Body of pancreas (tissue), 4 donors: ENCODE measurements at regions not wholly inside any gene's neighbourhood (a gene's known extent, or its start where the extent isn't known, plus 50 kb on each side); places are given as distances from the start of the nearest gene placed in this dataset.

Experiments used
- ATAC-seq: fragments of 150-250 bp; one replicate; pipeline ENCODE4 v1.9.1; 2016
- DNase-seq, 4 donors: peaks; one replicate each; pipeline ENCODE4 v3.0.0-alpha.2; 2019
- H3K27ac ChIP-seq, 4 donors: fragments of 200-600 bp; sonication (generic); 1 replicate in 3 of 4; 2 replicates in 1 of 4; pipeline versions ENCODE4 v1.5.1 to v1.6.1; 2016 to 2019; ENCODE audit warnings: mild to moderate bottlenecking in 1 of 4, mixed read lengths in 1 of 4, moderate library complexity in 1 of 4
- H3K27me3 ChIP-seq, 2 donors: fragments of 200-600 bp; sonication (generic); one replicate each; pipeline ENCODE4 v1.6.0; 2016; ENCODE audit warnings: mild to moderate bottlenecking in 1 of 2
- H3K36me3 ChIP-seq, 2 donors: fragments of 200-600 bp; sonication (generic); replicated peaks in 1 of 2; 2 replicates each; pipeline ENCODE4 v1.5.1; 2016; ENCODE audit warnings: low read depth in 2 of 2; ENCODE audit not compliant: insufficient read depth in 1 of 2
- H3K4me1 ChIP-seq: fragments of 200-600 bp; sonication (generic); one replicate; pipeline ENCODE4 v1.6.0; 2016
- H3K4me3 ChIP-seq, 2 donors: fragments of 200-600 bp; sonication (generic); 1 replicate in 1 of 2; 2 replicates in 1 of 2; pipeline ENCODE4 v1.5.1; 2016 to 2019
- H3K9me3 ChIP-seq, 3 donors: fragments of 200-600 bp; sonication (generic); 1 replicate in 2 of 3; 2 replicates in 1 of 3; pipeline ENCODE4 v1.5.1; 2016
- POLR2A ChIP-seq, 3 donors: fragments of 450-650 bp; IDR thresholded peaks; one replicate each; pipeline ENCODE4 v1.6.1; 2016; ENCODE audit warnings: antibody characterized with exemption in 3 of 3, mild to moderate bottlenecking in 2 of 3
- WGBS, 2 donors: methylation state at CpG; one replicate each; pipeline ENCODE4 v1.1.5; 2017; 5-methylcytosine and 5-hydroxymethylcytosine counted together
- intact Hi-C: fragments of 100-400 bp; cut with DNase I; formaldehyde crosslinking; loops from one replicate; pipeline ENCODE4 v1.15.1; 2023
- TF ChIP-seq, protein P1 (sequence below), 7 experiments: fragments of 450-650 bp in 4 of 7; fragments of 200-600 bp in 3 of 7; sonication (generic) in 3 of 7; IDR thresholded peaks; one replicate each; pipeline ENCODE4 v1.5.1; 2016 to 2019; ENCODE audit warnings: antibody characterized with exemption in 7 of 7

DNA sequence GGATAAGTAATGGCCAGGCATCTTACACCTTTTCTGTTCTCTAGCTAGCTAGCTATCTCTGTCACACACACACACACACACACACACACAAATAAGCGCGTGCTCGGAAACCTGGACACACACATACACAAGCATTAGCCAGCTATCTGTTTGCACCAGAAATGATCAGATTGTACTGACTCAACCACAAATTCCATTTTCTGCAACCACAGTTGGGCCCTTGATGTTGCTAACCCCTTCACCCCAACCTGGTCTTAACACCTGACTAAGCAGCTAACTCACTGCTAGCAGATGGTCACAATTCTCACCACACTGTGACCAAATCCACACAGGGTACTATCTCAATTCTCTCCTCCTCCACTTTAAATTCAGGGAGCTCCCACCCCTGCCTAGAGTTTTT, 183.0 kb upstream of the THBS1 start:
- Histone ChIP-seq H3K4me1 (peaks cover 11% of the 10 kb centered on the region), H3K9me3 (no peaks in the 10 kb centered on the region), H3K36me3 (no peaks in the 10 kb centered on the region), H3K4me3 (no peak overlapping the region), H3K27ac (no peak overlapping the region), H3K27me3 (no peaks in the 10 kb centered on the region)
- ATAC-seq (no peak), DNase-seq (no peak)
- TF ChIP-seq, protein P1, sequence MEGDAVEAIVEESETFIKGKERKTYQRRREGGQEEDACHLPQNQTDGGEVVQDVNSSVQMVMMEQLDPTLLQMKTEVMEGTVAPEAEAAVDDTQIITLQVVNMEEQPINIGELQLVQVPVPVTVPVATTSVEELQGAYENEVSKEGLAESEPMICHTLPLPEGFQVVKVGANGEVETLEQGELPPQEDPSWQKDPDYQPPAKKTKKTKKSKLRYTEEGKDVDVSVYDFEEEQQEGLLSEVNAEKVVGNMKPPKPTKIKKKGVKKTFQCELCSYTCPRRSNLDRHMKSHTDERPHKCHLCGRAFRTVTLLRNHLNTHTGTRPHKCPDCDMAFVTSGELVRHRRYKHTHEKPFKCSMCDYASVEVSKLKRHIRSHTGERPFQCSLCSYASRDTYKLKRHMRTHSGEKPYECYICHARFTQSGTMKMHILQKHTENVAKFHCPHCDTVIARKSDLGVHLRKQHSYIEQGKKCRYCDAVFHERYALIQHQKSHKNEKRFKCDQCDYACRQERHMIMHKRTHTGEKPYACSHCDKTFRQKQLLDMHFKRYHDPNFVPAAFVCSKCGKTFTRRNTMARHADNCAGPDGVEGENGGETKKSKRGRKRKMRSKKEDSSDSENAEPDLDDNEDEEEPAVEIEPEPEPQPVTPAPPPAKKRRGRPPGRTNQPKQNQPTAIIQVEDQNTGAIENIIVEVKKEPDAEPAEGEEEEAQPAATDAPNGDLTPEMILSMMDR (IDR thresholded peaks at IDR 0.05): no peak
- TF ChIP-seq POLR2A (IDR thresholded peaks at IDR 0.05): no peak
- intact Hi-C loops: no loop called here
- WGBS, 2 donors: 93 to 94% methylated on average over 3 of the region's 3 CpGs

DNA sequence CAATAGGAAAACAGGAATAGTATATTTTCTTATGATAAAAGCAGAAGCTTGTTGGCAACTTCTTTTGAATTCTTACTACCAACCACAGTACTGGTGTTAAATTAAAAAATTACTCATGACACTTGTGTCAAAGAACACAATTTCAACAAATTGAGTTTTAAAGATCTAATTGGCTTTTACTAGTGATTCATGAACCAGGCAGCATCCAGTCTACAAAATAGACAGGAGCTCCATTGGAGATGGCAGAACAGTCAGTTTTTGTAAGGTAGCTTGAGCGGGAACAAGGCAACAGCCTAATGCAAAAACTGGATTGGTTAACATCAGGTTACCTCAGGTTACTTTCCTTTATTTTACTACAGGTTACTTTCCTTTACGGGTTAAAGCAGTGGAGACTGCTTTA, 181.3 kb upstream of the THBS1 start:
- TF ChIP-seq, protein P1 (IDR thresholded peaks at IDR 0.05): no peak
- no peak for TF ChIP-seq POLR2A (IDR thresholded peaks at IDR 0.05)
- peaks cover 8% of the 10 kb centered on the region for H3K4me1 ChIP-seq
- no peaks in the 10 kb centered on the region for H3K36me3 ChIP-seq
- ATAC-seq (no peak), DNase-seq (no peak)
- H3K27me3 ChIP-seq: no peaks in the 10 kb centered on the region
- WGBS, 2 donors: 96 to 100% methylated on average over 2 of the region's 2 CpGs
- intact Hi-C loops: no loop called here
- no peak overlapping the region for H3K4me3 ChIP-seq
- no peak overlapping the region for H3K27ac ChIP-seq
- H3K9me3 ChIP-seq: no peaks in the 10 kb centered on the region

DNA sequence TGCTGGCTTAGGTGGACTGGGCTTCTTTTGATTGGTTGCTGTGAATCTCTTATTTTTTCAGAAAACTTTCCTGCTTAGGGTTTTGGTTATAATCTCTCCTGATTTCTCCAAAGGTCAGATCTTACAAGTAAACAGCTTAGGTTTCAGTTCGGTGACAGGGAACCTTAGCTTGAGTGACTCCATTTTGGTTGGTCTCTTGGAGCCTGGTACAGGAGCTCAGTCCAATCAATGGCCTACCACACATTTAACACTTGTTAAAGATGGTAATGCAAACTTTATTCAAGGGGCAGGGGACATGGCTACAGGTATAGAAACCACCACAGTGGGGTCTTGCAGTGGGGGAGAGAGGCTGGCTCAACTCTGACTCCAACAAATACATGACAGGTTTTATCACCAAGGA, 180.9 kb upstream of the THBS1 start:
- Histone ChIP-seq H3K27ac (no peak overlapping the region), H3K36me3 (no peaks in the 10 kb centered on the region), H3K4me1 (peaks cover 8% of the 10 kb centered on the region), H3K4me3 (no peak overlapping the region), H3K9me3 (no peaks in the 10 kb centered on the region), H3K27me3 (no peaks in the 10 kb centered on the region)
- ATAC-seq (no peak), DNase-seq (no peak)
- WGBS, 2 donors: 94 to 100% methylated on average over 1 of the region's 1 CpG
- TF ChIP-seq POLR2A (IDR thresholded peaks at IDR 0.05): no peak
- TF ChIP-seq, protein P1 (IDR thresholded peaks at IDR 0.05): no peak
- intact Hi-C loops: no loop called here

DNA sequence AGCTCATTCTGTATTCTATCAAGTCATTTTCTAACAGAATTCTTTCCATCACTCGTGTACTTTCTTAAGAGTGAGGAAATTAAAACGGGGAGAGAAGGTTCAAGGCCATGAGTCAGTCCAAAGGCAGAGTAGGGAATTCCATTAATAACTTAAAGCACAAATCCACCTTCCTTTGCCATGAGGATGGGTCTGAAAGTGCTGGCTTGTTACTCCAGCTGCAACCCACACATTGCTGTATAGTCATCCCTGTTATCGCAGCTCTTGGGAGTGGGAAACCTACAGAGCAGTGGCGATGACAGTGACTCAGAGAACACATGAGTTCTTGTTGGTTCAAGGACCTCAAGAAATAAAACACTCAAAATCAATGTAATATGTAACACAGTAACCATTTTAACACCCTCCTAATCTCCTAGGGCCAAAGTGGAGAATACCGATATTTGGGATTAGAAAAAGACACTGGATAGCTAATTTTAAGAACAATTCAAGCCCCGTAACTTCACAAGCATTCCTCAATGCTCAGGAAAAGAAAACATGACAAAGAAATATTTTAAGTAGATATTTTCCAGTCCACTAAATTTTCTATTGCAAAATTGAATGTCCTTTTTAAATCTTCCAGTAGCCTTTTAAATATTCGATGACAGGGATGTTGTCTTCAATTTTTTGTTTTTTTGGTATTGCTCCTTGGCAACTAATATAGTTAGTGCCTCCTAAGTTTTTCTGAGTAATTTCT, 179.9 kb upstream of the THBS1 start:
- ATAC-seq (no peak), DNase-seq (no peak)
- WGBS, 2 donors: 86 to 87% methylated on average over 7 of the region's 7 CpGs
- intact Hi-C loops: no loop called here
- TF ChIP-seq POLR2A (IDR thresholded peaks at IDR 0.05): no peak
- TF ChIP-seq, protein P1 (IDR thresholded peaks at IDR 0.05): no peak
- no peaks in the 10 kb centered on the region for H3K36me3 ChIP-seq
- H3K27me3 ChIP-seq: no peaks in the 10 kb centered on the region
- H3K4me3 ChIP-seq: no peak overlapping the region
- no peak overlapping the region for H3K27ac ChIP-seq
- peaks cover 8% of the 10 kb centered on the region for H3K4me1 ChIP-seq
- H3K9me3 ChIP-seq: no peaks in the 10 kb centered on the region

DNA sequence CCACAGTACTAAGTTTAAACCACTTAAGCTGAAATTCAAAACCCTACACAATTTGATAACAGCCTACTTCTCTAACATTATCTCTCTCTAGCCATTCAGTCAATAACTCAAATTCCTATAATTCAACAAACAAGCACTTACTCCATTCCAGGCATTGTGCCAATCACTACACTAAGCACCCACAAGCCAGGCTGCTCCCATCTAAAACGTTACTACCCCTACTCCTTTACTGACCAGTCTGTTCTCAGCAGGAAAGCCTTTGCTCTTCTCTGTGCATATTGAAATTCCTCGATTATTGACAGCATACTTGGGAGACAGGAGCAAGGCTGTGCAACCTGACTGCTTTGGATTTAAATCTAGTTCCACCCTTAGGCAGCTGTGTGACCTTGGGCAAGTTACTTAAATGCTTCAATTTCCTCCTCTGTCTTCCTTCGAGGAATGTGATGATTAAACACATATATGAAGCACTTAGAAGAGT, 177.2 kb upstream of the THBS1 start:
- TF ChIP-seq POLR2A (IDR thresholded peaks at IDR 0.05): no peak
- TF ChIP-seq, protein P1 (IDR thresholded peaks at IDR 0.05): no peak
- DNase-seq: no peak
- Histone ChIP-seq H3K9me3 (no peaks in the 10 kb centered on the region), H3K4me3 (no peak overlapping the region), H3K4me1 (peaks cover 8% of the 10 kb centered on the region), H3K27ac (no peak overlapping the region), H3K27me3 (no peaks in the 10 kb centered on the region), H3K36me3 (no peaks in the 10 kb centered on the region)
- intact Hi-C loops: no loop called here
- ATAC-seq: no peak
- WGBS, 2 donors: 12 to 21% methylated on average over 3 of the region's 3 CpGs
